Loucy (cell line): ENCODE measurements at regions not wholly inside any gene's neighbourhood (a gene's known extent, or its start where the extent isn't known, plus 50 kb on each side); places are given as distances from the start of the nearest gene placed in this dataset.

Source experiments
- H2AFZ ChIP-seq: fragments of 200-600 bp; sonication (generic); 2 replicates; pipeline ENCODE4 v1.6.0; 2016; ENCODE audit warnings: antibody characterized with exemption, mild to moderate bottlenecking, low read length, moderate library complexity
- H3F3A ChIP-seq: fragments of 200-600 bp; 2 replicates; pipeline ENCODE4 v1.6.0; 2016; ENCODE audit warnings: antibody characterized with exemption, low read depth, mild to moderate bottlenecking
- H3K27me3 ChIP-seq: fragments of 200-600 bp; sonication (generic); 2 replicates; pipeline ENCODE4 v1.6.1; 2014; ENCODE audit warnings: low read length, mild to moderate bottlenecking; ENCODE audit not compliant: insufficient read depth, poor library complexity, severe bottlenecking
- H3K36me3 ChIP-seq: fragments of 200-600 bp; sonication (generic); 2 replicates; pipeline ENCODE4 v1.6.1; 2016; ENCODE audit warnings: low read length; ENCODE audit not compliant: insufficient read depth
- H3K4me1 ChIP-seq: fragments of 200-600 bp; sonication (generic); 2 replicates; pipeline ENCODE4 v1.5.1; 2014; ENCODE audit warnings: low read length, mild to moderate bottlenecking; ENCODE audit not compliant: insufficient read depth, poor library complexity, severe bottlenecking
- H3K4me2 ChIP-seq: fragments of 200-600 bp; sonication (generic); 2 replicates; pipeline ENCODE4 v1.6.0; 2014; ENCODE audit warnings: antibody characterized with exemption, low read length, low read depth, mild to moderate bottlenecking; ENCODE audit not compliant: poor library complexity, severe bottlenecking
- H3K4me3 ChIP-seq: fragments of 200-600 bp; sonication (generic); 2 replicates; pipeline ENCODE4 v1.5.1; 2014; ENCODE audit warnings: low read length, mild to moderate bottlenecking, mixed read lengths; ENCODE audit not compliant: poor library complexity, severe bottlenecking
- H3K79me2 ChIP-seq: fragments of 200-600 bp; sonication (generic); 2 replicates; pipeline ENCODE4 v1.6.1; 2014; ENCODE audit warnings: low read length; ENCODE audit not compliant: insufficient read depth
- H3K9ac ChIP-seq: fragments of 200-600 bp; sonication (generic); 2 replicates; pipeline ENCODE4 v1.6.0; 2014; ENCODE audit warnings: mild to moderate bottlenecking, low read depth, low read length, moderate library complexity; ENCODE audit not compliant: poor library complexity, severe bottlenecking
- H3K9me2 ChIP-seq: fragments of 200-600 bp; sonication (generic); replicated peaks from 2 replicates; pipeline ENCODE4 v1.6.1; 2016; ENCODE audit warnings: low read depth, low read length, mixed read lengths
- H3K9me3 ChIP-seq: fragments of 200-600 bp; sonication (generic); 2 replicates; pipeline ENCODE4 v1.6.1; 2014; ENCODE audit warnings: mild to moderate bottlenecking, antibody characterized with exemption, low read length, low read depth; ENCODE audit not compliant: insufficient read depth
- H4K20me1 ChIP-seq: fragments of 200-600 bp; sonication (generic); 2 replicates; pipeline ENCODE4 v1.6.0; 2014; ENCODE audit warnings: antibody characterized with exemption, low read length, mild to moderate bottlenecking; ENCODE audit not compliant: insufficient read depth, poor library complexity, severe bottlenecking
- EZH2phosphoT487 ChIP-seq: fragments of 200-600 bp; IDR thresholded peaks from 2 replicates; pipeline ENCODE4 v1.6.1; 2018; ENCODE audit warnings: antibody characterized with exemption, mild to moderate bottlenecking, moderate library complexity, borderline replicate concordance
- TF ChIP-seq, protein P1 (sequence below): fragments of 200-600 bp; sonication (generic); conservative IDR thresholded peaks from 2 replicates; pipeline ENCODE4 v1.5.1; 2014; ENCODE audit warnings: mild to moderate bottlenecking, antibody characterized with exemption, low read length

DNA sequence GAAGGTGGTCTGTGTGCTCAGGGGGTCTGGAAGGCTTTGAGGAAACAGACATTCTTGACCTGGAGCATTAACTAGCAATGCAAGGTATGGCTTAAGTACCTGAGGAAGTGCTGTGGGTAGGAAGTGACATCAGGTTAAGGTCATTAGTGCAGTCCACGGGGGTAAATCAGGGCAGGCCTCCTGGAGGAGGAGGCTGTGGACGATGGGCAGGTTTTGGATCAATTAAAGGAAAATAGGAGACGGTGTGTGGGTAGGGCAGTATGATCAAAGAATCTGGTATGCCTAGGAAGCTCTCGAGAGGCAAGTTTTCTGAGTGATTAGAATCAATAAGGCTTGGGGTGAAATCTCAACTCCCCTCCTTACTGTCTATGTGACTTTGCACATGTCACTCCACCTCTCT, 295.3 kb downstream of the AACS start:
- Histone ChIP-seq H3K79me2 (no peaks in the 10 kb centered on the region), H3K36me3 (no peaks in the 10 kb centered on the region), H3K4me1 (no peaks in the 10 kb centered on the region), H3K9me2 (no peaks in the 10 kb centered on the region), H3K4me3 (no peak overlapping the region), H3F3A (no peaks in the 10 kb centered on the region), H3K27me3 (no peaks in the 10 kb centered on the region), H3K9ac (no peak overlapping the region), H4K20me1 (no peaks in the 10 kb centered on the region), H2AFZ (no peak overlapping the region), H3K4me2 (no peak overlapping the region), H3K9me3 (no peaks in the 10 kb centered on the region)
- TF ChIP-seq EZH2phosphoT487, result no peak
- TF ChIP-seq, protein P1, sequence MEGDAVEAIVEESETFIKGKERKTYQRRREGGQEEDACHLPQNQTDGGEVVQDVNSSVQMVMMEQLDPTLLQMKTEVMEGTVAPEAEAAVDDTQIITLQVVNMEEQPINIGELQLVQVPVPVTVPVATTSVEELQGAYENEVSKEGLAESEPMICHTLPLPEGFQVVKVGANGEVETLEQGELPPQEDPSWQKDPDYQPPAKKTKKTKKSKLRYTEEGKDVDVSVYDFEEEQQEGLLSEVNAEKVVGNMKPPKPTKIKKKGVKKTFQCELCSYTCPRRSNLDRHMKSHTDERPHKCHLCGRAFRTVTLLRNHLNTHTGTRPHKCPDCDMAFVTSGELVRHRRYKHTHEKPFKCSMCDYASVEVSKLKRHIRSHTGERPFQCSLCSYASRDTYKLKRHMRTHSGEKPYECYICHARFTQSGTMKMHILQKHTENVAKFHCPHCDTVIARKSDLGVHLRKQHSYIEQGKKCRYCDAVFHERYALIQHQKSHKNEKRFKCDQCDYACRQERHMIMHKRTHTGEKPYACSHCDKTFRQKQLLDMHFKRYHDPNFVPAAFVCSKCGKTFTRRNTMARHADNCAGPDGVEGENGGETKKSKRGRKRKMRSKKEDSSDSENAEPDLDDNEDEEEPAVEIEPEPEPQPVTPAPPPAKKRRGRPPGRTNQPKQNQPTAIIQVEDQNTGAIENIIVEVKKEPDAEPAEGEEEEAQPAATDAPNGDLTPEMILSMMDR, result no peak

DNA sequence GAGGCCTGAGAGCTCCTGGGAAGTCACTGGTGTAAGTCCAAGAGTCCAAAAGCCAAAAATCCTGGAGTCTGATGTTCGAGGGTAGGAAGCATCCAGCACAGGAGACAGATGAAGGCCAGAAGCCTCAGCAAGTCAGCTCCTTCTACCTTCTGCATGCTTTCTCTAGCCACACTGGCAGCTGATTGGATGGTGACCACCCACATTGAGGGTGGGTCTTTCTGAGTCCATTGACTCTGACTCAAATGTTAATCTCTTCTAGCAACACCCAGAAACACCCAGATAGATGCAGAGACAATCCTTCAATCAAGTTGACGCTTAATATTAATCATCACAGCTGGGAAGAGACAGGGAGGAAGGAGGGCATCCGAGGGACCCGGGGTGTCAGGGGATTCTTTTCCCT, 305.8 kb downstream of the AACS start:
- Histone ChIP-seq H4K20me1 (no peaks in the 10 kb centered on the region), H3K4me1 (no peaks in the 10 kb centered on the region), H3F3A (no peaks in the 10 kb centered on the region), H3K79me2 (no peaks in the 10 kb centered on the region), H2AFZ (no peak overlapping the region), H3K27me3 (no peaks in the 10 kb centered on the region), H3K36me3 (no peaks in the 10 kb centered on the region), H3K4me3 (no peak overlapping the region), H3K4me2 (no peak overlapping the region), H3K9ac (no peak overlapping the region), H3K9me2 (no peaks in the 10 kb centered on the region), H3K9me3 (no peaks in the 10 kb centered on the region)
- TF ChIP-seq, protein P1, result no peak
- no peak for TF ChIP-seq EZH2phosphoT487

DNA sequence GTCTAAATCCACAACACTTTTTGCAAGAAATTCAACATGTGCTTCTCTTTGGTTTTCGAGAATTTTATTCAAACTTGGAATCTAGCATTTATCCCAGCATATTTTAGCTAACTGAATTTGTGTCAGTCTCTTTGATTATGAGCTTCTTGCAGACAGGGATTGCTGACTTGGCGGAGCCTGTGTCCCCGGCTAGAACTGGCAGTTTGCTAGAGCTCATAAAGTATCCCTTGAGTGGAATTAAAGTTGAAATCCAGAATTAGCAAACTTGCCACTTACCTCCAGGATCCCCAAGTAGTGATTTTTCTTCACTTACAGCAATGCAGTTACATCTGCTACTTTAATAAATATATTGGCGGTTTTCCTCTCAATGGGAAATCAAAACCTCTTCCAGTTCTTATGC, 306.9 kb downstream of the AACS start:
- Histone ChIP-seq H3K27me3 (no peaks in the 10 kb centered on the region), H4K20me1 (no peaks in the 10 kb centered on the region), H3K4me3 (no peak overlapping the region), H3K9ac (no peak overlapping the region), H3F3A (no peaks in the 10 kb centered on the region), H3K9me2 (no peaks in the 10 kb centered on the region), H2AFZ (no peak overlapping the region), H3K36me3 (no peaks in the 10 kb centered on the region), H3K9me3 (no peaks in the 10 kb centered on the region), H3K4me2 (no peak overlapping the region), H3K4me1 (no peaks in the 10 kb centered on the region), H3K79me2 (no peaks in the 10 kb centered on the region)
- TF ChIP-seq EZH2phosphoT487, result no peak
- TF ChIP-seq, protein P1, result no peak
